Hepatocyte (in vitro differentiated cells): ENCODE measurements at regions not wholly inside any gene's neighbourhood (a gene's known extent, or its start where the extent isn't known, plus 50 kb on each side); places are given as distances from the start of the nearest gene placed in this dataset.

Experiments used
- EZH2 ChIP-seq: fragments of 200-600 bp; sonication (generic); IDR thresholded peaks from 2 replicates; pipeline ENCODE4 v1.6.1; 2016; ENCODE audit warnings: antibody characterized with exemption, mild to moderate bottlenecking, borderline replicate concordance
- EZH2phosphoT487 ChIP-seq: fragments of 200-600 bp; sonication (generic); IDR thresholded peaks from one replicate; pipeline ENCODE4 v1.6.1; 2018; ENCODE audit warnings: antibody characterized with exemption, mild to moderate bottlenecking, low read depth, moderate library complexity; ENCODE audit not compliant: unreplicated experiment, severe bottlenecking
- TF ChIP-seq, protein P1 (sequence below): fragments of 200-600 bp; sonication (generic); IDR thresholded peaks from 2 replicates; pipeline ENCODE4 v1.5.1; 2016; ENCODE audit warnings: antibody characterized with exemption, mild to moderate bottlenecking; ENCODE audit not compliant: poor library complexity

GRCh38 chr2:116442418-116442817 lies 1372.1 kb upstream of the DDX18 start:
- TF ChIP-seq, protein P1, sequence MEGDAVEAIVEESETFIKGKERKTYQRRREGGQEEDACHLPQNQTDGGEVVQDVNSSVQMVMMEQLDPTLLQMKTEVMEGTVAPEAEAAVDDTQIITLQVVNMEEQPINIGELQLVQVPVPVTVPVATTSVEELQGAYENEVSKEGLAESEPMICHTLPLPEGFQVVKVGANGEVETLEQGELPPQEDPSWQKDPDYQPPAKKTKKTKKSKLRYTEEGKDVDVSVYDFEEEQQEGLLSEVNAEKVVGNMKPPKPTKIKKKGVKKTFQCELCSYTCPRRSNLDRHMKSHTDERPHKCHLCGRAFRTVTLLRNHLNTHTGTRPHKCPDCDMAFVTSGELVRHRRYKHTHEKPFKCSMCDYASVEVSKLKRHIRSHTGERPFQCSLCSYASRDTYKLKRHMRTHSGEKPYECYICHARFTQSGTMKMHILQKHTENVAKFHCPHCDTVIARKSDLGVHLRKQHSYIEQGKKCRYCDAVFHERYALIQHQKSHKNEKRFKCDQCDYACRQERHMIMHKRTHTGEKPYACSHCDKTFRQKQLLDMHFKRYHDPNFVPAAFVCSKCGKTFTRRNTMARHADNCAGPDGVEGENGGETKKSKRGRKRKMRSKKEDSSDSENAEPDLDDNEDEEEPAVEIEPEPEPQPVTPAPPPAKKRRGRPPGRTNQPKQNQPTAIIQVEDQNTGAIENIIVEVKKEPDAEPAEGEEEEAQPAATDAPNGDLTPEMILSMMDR: no peak
- TF ChIP-seq EZH2 (no peak), EZH2phosphoT487 (no peak)
